ENCODE measurements at regions not wholly inside any gene's neighbourhood (a gene's known extent, or its start where the extent isn't known, plus 50 kb on each side); places are given as distances from the start of the nearest gene placed in this dataset.

GRCh38 chr4:116930329-116930728 lies 155.0 kb downstream of the TRAM1L1 start:
- TF ChIP-seq SPI1 (IDR thresholded peaks at IDR 0.05; ENCODE audit: low read depth, low read length): no peak
- TF ChIP-seq PAX5 (IDR thresholded peaks at IDR 0.05; ENCODE audit: insufficient read depth, low read length, severe bottlenecking): no peak
- TF ChIP-seq POLR2AphosphoS5 (IDR thresholded peaks at IDR 0.05; ENCODE audit: low read depth, low read length): no peak
- no peak for TF ChIP-seq TAF1 (IDR thresholded peaks at IDR 0.05; ENCODE audit: low read depth, low read length)
- TF ChIP-seq POLR2A (IDR thresholded peaks at IDR 0.05; ENCODE audit: low read depth, low read length): no peak
- TF ChIP-seq POU2F2 (IDR thresholded peaks at IDR 0.05; ENCODE audit: low read depth, low read length): no peak
- no peak for FAIRE-seq

GRCh38 chr4:116926631-116927295 lies 158.6 kb downstream of the TRAM1L1 start:
- no peak for DNase-seq (ENCODE audit: insufficient read length, low spot score)
- no peak for FAIRE-seq
- TF ChIP-seq TAF1 (IDR thresholded peaks at IDR 0.05; ENCODE audit: low read depth, low read length): no peak
- no peak for TF ChIP-seq POLR2A (IDR thresholded peaks at IDR 0.05; ENCODE audit: low read depth, low read length)
- TF ChIP-seq POLR2AphosphoS5 (IDR thresholded peaks at IDR 0.05; ENCODE audit: low read depth, low read length): no peak
- TF ChIP-seq PAX5 (IDR thresholded peaks at IDR 0.05; ENCODE audit: insufficient read depth, low read length, severe bottlenecking): no peak
- TF ChIP-seq SPI1 (IDR thresholded peaks at IDR 0.05; ENCODE audit: low read depth, low read length): no peak

More at GRCh38 chr4:116930329-116930728, 155.0 kb downstream of the TRAM1L1 start:
- no peak for DNase-seq (ENCODE audit: insufficient read length, low spot score)

GRCh38 chr4:116925900-116926457 lies 159.4 kb downstream of the TRAM1L1 start:
- no peak for DNase-seq (ENCODE audit: insufficient read length, low spot score)
- no peak for FAIRE-seq
- TF ChIP-seq POU2F2 (IDR thresholded peaks at IDR 0.05; ENCODE audit: low read depth, low read length) (no peak), SPI1 (IDR thresholded peaks at IDR 0.05; ENCODE audit: low read depth, low read length) (no peak), TAF1 (IDR thresholded peaks at IDR 0.05; ENCODE audit: low read depth, low read length) (no peak), POLR2A (IDR thresholded peaks at IDR 0.05; ENCODE audit: low read depth, low read length) (no peak), PAX5 (IDR thresholded peaks at IDR 0.05; ENCODE audit: insufficient read depth, low read length, severe bottlenecking) (no peak), POLR2AphosphoS5 (IDR thresholded peaks at IDR 0.05; ENCODE audit: low read depth, low read length) (no peak)

GRCh38 chr4:116923389-116923788 lies 162.0 kb downstream of the TRAM1L1 start:
- FAIRE-seq: no peak
- no peak for TF ChIP-seq TAF1 (IDR thresholded peaks at IDR 0.05; ENCODE audit: low read depth, low read length)
- no peak for TF ChIP-seq POU2F2 (IDR thresholded peaks at IDR 0.05; ENCODE audit: low read depth, low read length)
- no peak for TF ChIP-seq SPI1 (IDR thresholded peaks at IDR 0.05; ENCODE audit: low read depth, low read length)
- TF ChIP-seq POLR2AphosphoS5 (IDR thresholded peaks at IDR 0.05; ENCODE audit: low read depth, low read length): no peak
- no peak for TF ChIP-seq PAX5 (IDR thresholded peaks at IDR 0.05; ENCODE audit: insufficient read depth, low read length, severe bottlenecking)
- no peak for TF ChIP-seq POLR2A (IDR thresholded peaks at IDR 0.05; ENCODE audit: low read depth, low read length)
- DNase-seq (ENCODE audit: insufficient read length, low spot score): no peak

- TF ChIP-seq PAX5 (IDR thresholded peaks at IDR 0.05; ENCODE audit: insufficient read depth, low read length, severe bottlenecking): no peak
- no peak for TF ChIP-seq POLR2A (IDR thresholded peaks at IDR 0.05; ENCODE audit: low read depth, low read length)
- no peak for TF ChIP-seq POLR2AphosphoS5 (IDR thresholded peaks at IDR 0.05; ENCODE audit: low read depth, low read length)
- no peak for TF ChIP-seq TAF1 (IDR thresholded peaks at IDR 0.05; ENCODE audit: low read depth, low read length)
- no peak for TF ChIP-seq SPI1 (IDR thresholded peaks at IDR 0.05; ENCODE audit: low read depth, low read length)
- no peak for TF ChIP-seq POU2F2 (IDR thresholded peaks at IDR 0.05; ENCODE audit: low read depth, low read length)
- no peak for DNase-seq (ENCODE audit: insufficient read length, low spot score)
- no peak for FAIRE-seq
Observed at GRCh38 chr4:116913451-116913850, 171.9 kb downstream of the TRAM1L1 start.

- FAIRE-seq (no peak), DNase-seq (ENCODE audit: insufficient read length, low spot score) (no peak)
- TF ChIP-seq POU2F2 (IDR thresholded peaks at IDR 0.05; ENCODE audit: low read depth, low read length) (no peak), POLR2AphosphoS5 (IDR thresholded peaks at IDR 0.05; ENCODE audit: low read depth, low read length) (no peak), SPI1 (IDR thresholded peaks at IDR 0.05; ENCODE audit: low read depth, low read length) (no peak), TAF1 (IDR thresholded peaks at IDR 0.05; ENCODE audit: low read depth, low read length) (no peak), POLR2A (IDR thresholded peaks at IDR 0.05; ENCODE audit: low read depth, low read length) (no peak), PAX5 (IDR thresholded peaks at IDR 0.05; ENCODE audit: insufficient read depth, low read length, severe bottlenecking) (no peak)
Observed at GRCh38 chr4:116906758-116907157, 178.6 kb downstream of the TRAM1L1 start.

GRCh38 chr4:116899561-116899960 lies 185.8 kb downstream of the TRAM1L1 start:
- no peak for TF ChIP-seq TAF1 (IDR thresholded peaks at IDR 0.05; ENCODE audit: low read depth, low read length)
- no peak for TF ChIP-seq SPI1 (IDR thresholded peaks at IDR 0.05; ENCODE audit: low read depth, low read length)
- TF ChIP-seq POU2F2 (IDR thresholded peaks at IDR 0.05; ENCODE audit: low read depth, low read length): no peak
- TF ChIP-seq PAX5 (IDR thresholded peaks at IDR 0.05; ENCODE audit: insufficient read depth, low read length, severe bottlenecking): no peak
- TF ChIP-seq POLR2AphosphoS5 (IDR thresholded peaks at IDR 0.05; ENCODE audit: low read depth, low read length): no peak
- TF ChIP-seq POLR2A (IDR thresholded peaks at IDR 0.05; ENCODE audit: low read depth, low read length): no peak
- FAIRE-seq: no peak
- DNase-seq (ENCODE audit: insufficient read length, low spot score): no peak

- TF ChIP-seq POU2F2 (IDR thresholded peaks at IDR 0.05; ENCODE audit: low read depth, low read length): no peak
- TF ChIP-seq SPI1 (IDR thresholded peaks at IDR 0.05; ENCODE audit: low read depth, low read length): no peak
- no peak for TF ChIP-seq POLR2AphosphoS5 (IDR thresholded peaks at IDR 0.05; ENCODE audit: low read depth, low read length)
- no peak for TF ChIP-seq POLR2A (IDR thresholded peaks at IDR 0.05; ENCODE audit: low read depth, low read length)
- TF ChIP-seq TAF1 (IDR thresholded peaks at IDR 0.05; ENCODE audit: low read depth, low read length): no peak
- no peak for TF ChIP-seq PAX5 (IDR thresholded peaks at IDR 0.05; ENCODE audit: insufficient read depth, low read length, severe bottlenecking)
- FAIRE-seq: no peak
Observed at GRCh38 chr4:116885579-116885978, 199.8 kb downstream of the TRAM1L1 start.

GRCh38 chr4:116882503-116882902 lies 202.9 kb downstream of the TRAM1L1 start:
- FAIRE-seq (no peak), DNase-seq (ENCODE audit: insufficient read length, low spot score) (no peak)
- no peak for TF ChIP-seq POLR2AphosphoS5 (IDR thresholded peaks at IDR 0.05; ENCODE audit: low read depth, low read length)
- TF ChIP-seq TAF1 (IDR thresholded peaks at IDR 0.05; ENCODE audit: low read depth, low read length): no peak
- no peak for TF ChIP-seq POLR2A (IDR thresholded peaks at IDR 0.05; ENCODE audit: low read depth, low read length)
- no peak for TF ChIP-seq PAX5 (IDR thresholded peaks at IDR 0.05; ENCODE audit: insufficient read depth, low read length, severe bottlenecking)
- TF ChIP-seq SPI1 (IDR thresholded peaks at IDR 0.05; ENCODE audit: low read depth, low read length): no peak
- no peak for TF ChIP-seq POU2F2 (IDR thresholded peaks at IDR 0.05; ENCODE audit: low read depth, low read length)

More at GRCh38 chr4:116885579-116885978, 199.8 kb downstream of the TRAM1L1 start:
- DNase-seq (ENCODE audit: insufficient read length, low spot score): no peak

All from GM12891 (cell line).